GM12865 (cell line): ENCODE measurements at regions not wholly inside any gene's neighbourhood (a gene's known extent, or its start where the extent isn't known, plus 50 kb on each side); places are given as distances from the start of the nearest gene placed in this dataset.

Source experiments
- DNase-seq: peaks from one replicate; pipeline ENCODE4 v3.0.0; 2010; ENCODE audit warnings: low read depth
- H3K4me3 ChIP-seq: 2 replicates; pipeline ENCODE4 v1.5.1; 2011; ENCODE audit warnings: mild to moderate bottlenecking, low read depth, low read length, control low read depth
- CTCF ChIP-seq: IDR thresholded peaks from 2 replicates; pipeline ENCODE4 v1.5.1; 2011; ENCODE audit warnings: low read length, control low read depth, low read depth, inconsistent platforms; ENCODE audit not compliant: insufficient read depth; ENCODE audit errors: missing control alignments

- DNase-seq, result no peak
- no peak for TF ChIP-seq CTCF
- no peak overlapping the region for H3K4me3 ChIP-seq
Observed at GRCh38 chr15:81443040-81443820, 69.2 kb upstream of the TMC3 start.

GRCh38 chr15:81442454-81442853 is 68.4 kb upstream of the TMC3 start:
- no peak for DNase-seq
- H3K4me3 ChIP-seq, result no peak overlapping the region
- no peak for TF ChIP-seq CTCF

- TF ChIP-seq CTCF, result no peak
- H3K4me3 ChIP-seq, result no peak overlapping the region
- DNase-seq, result no peak
Observed at GRCh38 chr15:81434851-81435250, 60.8 kb upstream of the TMC3 start.

GRCh38 chr15:81433462-81433861 is 59.4 kb upstream of the TMC3 start:
- no peak for TF ChIP-seq CTCF
- peak; percentile 12 for DNase-seq
- no peak overlapping the region for H3K4me3 ChIP-seq

- H3K4me3 ChIP-seq, result no peak overlapping the region
- DNase-seq, result no peak
- no peak for TF ChIP-seq CTCF
Observed at GRCh38 chr15:81432179-81432578, 58.2 kb upstream of the TMC3 start.

GRCh38 chr15:81427176-81427575 is 53.2 kb upstream of the TMC3 start:
- no peak overlapping the region for H3K4me3 ChIP-seq
- no peak for DNase-seq
- TF ChIP-seq CTCF, result no peak

- no peak for TF ChIP-seq CTCF
- no peak overlapping the region for H3K4me3 ChIP-seq
- no peak for DNase-seq
Observed at GRCh38 chr15:81425905-81426304, 51.9 kb upstream of the TMC3 start.
